SK-N-MC (cell line): ENCODE measurements at regions not wholly inside any gene's neighbourhood (a gene's known extent, or its start where the extent isn't known, plus 50 kb on each side); places are given as distances from the start of the nearest gene placed in this dataset.

Experiments used
- DNase-seq: peaks from one replicate; pipeline ENCODE4 v3.0.0-alpha.2; 2011; ENCODE audit warnings: low read depth, low spot score
- H3K27ac ChIP-seq: fragments of 200-600 bp; sonication (generic); 2 replicates; pipeline ENCODE4 v1.5.1; 2016; ENCODE audit warnings: mixed run types
- H3K36me3 ChIP-seq: fragments of 200-600 bp; sonication (generic); 2 replicates; pipeline ENCODE4 v1.6.1; 2017; ENCODE audit warnings: antibody characterized with exemption, low read length, mixed read lengths; ENCODE audit not compliant: insufficient read depth
- H3K4me3 ChIP-seq: fragments of 200-600 bp; sonication (generic); 2 replicates; pipeline ENCODE4 v1.5.1; 2016
- H3K9ac ChIP-seq: fragments of 200-600 bp; sonication (generic); 2 replicates; pipeline ENCODE4 v1.8.0; 2017; ENCODE audit warnings: mixed run types, mixed read lengths; ENCODE audit not compliant: insufficient read length
- H3K9me3 ChIP-seq: fragments of 200-600 bp; sonication (generic); 2 replicates; pipeline ENCODE4 v1.6.1; 2017; ENCODE audit warnings: low read depth, mild to moderate bottlenecking, antibody characterized with exemption, low read length, moderate library complexity, mixed read lengths
- EZH2 ChIP-seq: fragments of 200-600 bp; sonication (generic); IDR thresholded peaks from one replicate; pipeline ENCODE4 v1.6.1; 2017; ENCODE audit warnings: antibody characterized with exemption
- FOXP2 ChIP-seq: optimal IDR thresholded peaks from 2 replicates; pipeline ENCODE3; 2011; ENCODE audit warnings: mild to moderate bottlenecking, moderate library complexity; ENCODE audit not compliant: insufficient read depth; ENCODE audit errors: extremely low read length, control extremely low read depth
- POLR2AphosphoS5 ChIP-seq: IDR thresholded peaks from 2 replicates; pipeline ENCODE4 v1.6.1; 2012; ENCODE audit warnings: mild to moderate bottlenecking, low read depth, low read length, borderline replicate concordance

GRCh38 chr14:71714225-71714624 lies 218.0 kb upstream of the RGS6 start:
- H3K9me3 ChIP-seq: no peaks in the 10 kb centered on the region
- no peak for DNase-seq
- TF ChIP-seq EZH2 (no peak), POLR2AphosphoS5 (no peak), FOXP2 (no peak)
- no peak overlapping the region for H3K27ac ChIP-seq
- H3K9ac ChIP-seq: no peak overlapping the region
- no peak overlapping the region for H3K4me3 ChIP-seq
- H3K36me3 ChIP-seq: peaks cover 21% of the 10 kb centered on the region

GRCh38 chr14:71716041-71716772 lies 216.0 kb upstream of the RGS6 start:
- Histone ChIP-seq H3K9ac (no peak overlapping the region), H3K9me3 (no peaks in the 10 kb centered on the region), H3K4me3 (no peak overlapping the region), H3K36me3 (peaks cover 9% of the 10 kb centered on the region; the same call in 1 of the 2 replicates), H3K27ac (no peak overlapping the region)
- TF ChIP-seq EZH2 (no peak), POLR2AphosphoS5 (no peak), FOXP2 (no peak)
- DNase-seq: no peak

GRCh38 chr14:71720978-71721624 lies 211.1 kb upstream of the RGS6 start:
- no peaks in the 10 kb centered on the region for H3K9me3 ChIP-seq
- no peak overlapping the region for H3K27ac ChIP-seq
- DNase-seq: peak; percentile 44
- H3K4me3 ChIP-seq: no peak overlapping the region
- no peak overlapping the region for H3K9ac ChIP-seq
- peaks cover 37% of the 10 kb centered on the region for H3K36me3 ChIP-seq
- TF ChIP-seq FOXP2: no peak
- no peak for TF ChIP-seq EZH2
- TF ChIP-seq POLR2AphosphoS5: no peak

- Histone ChIP-seq H3K4me3 (no peak overlapping the region), H3K9me3 (no peaks in the 10 kb centered on the region), H3K27ac (no peak overlapping the region), H3K36me3 (peaks cover 37% of the 10 kb centered on the region), H3K9ac (no peak overlapping the region)
- TF ChIP-seq FOXP2 (no peak), POLR2AphosphoS5 (no peak)
- no peak for DNase-seq
These were observed 210.4 kb upstream of the RGS6 start for GRCh38 chr14:71721791-71722190.

- Histone ChIP-seq H3K9me3 (no peaks in the 10 kb centered on the region), H3K4me3 (no peak overlapping the region), H3K27ac (no peak overlapping the region), H3K9ac (no peak overlapping the region), H3K36me3 (peaks cover 40% of the 10 kb centered on the region)
- TF ChIP-seq EZH2: no peak
- TF ChIP-seq FOXP2: no peak
- TF ChIP-seq POLR2AphosphoS5: no peak
- no peak for DNase-seq
These were observed 209.3 kb upstream of the RGS6 start for GRCh38 chr14:71722885-71723284.

- peak; percentile 88 for DNase-seq
- Histone ChIP-seq H3K4me3 (peak overlapping the region; percentile 63), H3K9ac (peak overlapping the region; percentile 24), H3K27ac (peak overlapping the region; percentile 90), H3K9me3 (no peaks in the 10 kb centered on the region), H3K36me3 (peaks cover 63% of the 10 kb centered on the region)
- TF ChIP-seq FOXP2 (no peak), POLR2AphosphoS5 (peak; percentile 34; the same call in 1 of the 2 replicates)
These were observed 206.2 kb upstream of the RGS6 start for GRCh38 chr14:71725922-71726579.

- no peak for TF ChIP-seq EZH2
- TF ChIP-seq POLR2AphosphoS5: no peak
- TF ChIP-seq FOXP2: no peak
- Histone ChIP-seq H3K27ac (peak overlapping the region; percentile 90), H3K4me3 (peak overlapping the region; percentile 63; the same call in 1 of the 2 replicates), H3K9me3 (no peaks in the 10 kb centered on the region), H3K36me3 (peaks cover 65% of the 10 kb centered on the region), H3K9ac (no peak overlapping the region)
- DNase-seq: no peak
These were observed 205.6 kb upstream of the RGS6 start for GRCh38 chr14:71726580-71727021.

GRCh38 chr14:71728386-71728785 lies 203.8 kb upstream of the RGS6 start:
- DNase-seq: no peak
- TF ChIP-seq FOXP2 (no peak), EZH2 (no peak), POLR2AphosphoS5 (no peak)
- peaks cover 73% of the 10 kb centered on the region for H3K36me3 ChIP-seq
- no peak overlapping the region for H3K4me3 ChIP-seq
- no peak overlapping the region for H3K9ac ChIP-seq
- H3K9me3 ChIP-seq: no peaks in the 10 kb centered on the region
- no peak overlapping the region for H3K27ac ChIP-seq
